Esophagus squamous epithelium (tissue), 4 donors: ENCODE measurements at regions not wholly inside any gene's neighbourhood (a gene's known extent, or its start where the extent isn't known, plus 50 kb on each side); places are given as distances from the start of the nearest gene placed in this dataset.

ENCODE experiments used
- CTCF ChIP-seq, 6 experiments: fragments of 450-650 bp in 4 of 6; fragments of 200-600 bp in 2 of 6; sonication (generic) in 2 of 6; IDR thresholded peaks; one replicate each; pipeline ENCODE4 v1.5.1; 2016 to 2019; ENCODE audit warnings: antibody characterized with exemption in 6 of 6, mild to moderate bottlenecking in 4 of 6, moderate library complexity in 4 of 6
- POLR2A ChIP-seq, 4 donors: fragments of 450-650 bp; IDR thresholded peaks; one replicate each; pipeline ENCODE4 v1.6.1; 2017; ENCODE audit warnings: antibody characterized with exemption in 4 of 4, mild to moderate bottlenecking in 4 of 4, moderate library complexity in 3 of 4

- no peak for TF ChIP-seq CTCF (IDR thresholded peaks at IDR 0.05)
- TF ChIP-seq POLR2A (IDR thresholded peaks at IDR 0.05): no peak
These were observed 352.4 kb upstream of the ZNF385D start for GRCh38 chr3:22103423-22103822.
